ENCODE measurements at regions not wholly inside any gene's neighbourhood (a gene's known extent, or its start where the extent isn't known, plus 50 kb on each side); places are given as distances from the start of the nearest gene placed in this dataset.

DNA sequence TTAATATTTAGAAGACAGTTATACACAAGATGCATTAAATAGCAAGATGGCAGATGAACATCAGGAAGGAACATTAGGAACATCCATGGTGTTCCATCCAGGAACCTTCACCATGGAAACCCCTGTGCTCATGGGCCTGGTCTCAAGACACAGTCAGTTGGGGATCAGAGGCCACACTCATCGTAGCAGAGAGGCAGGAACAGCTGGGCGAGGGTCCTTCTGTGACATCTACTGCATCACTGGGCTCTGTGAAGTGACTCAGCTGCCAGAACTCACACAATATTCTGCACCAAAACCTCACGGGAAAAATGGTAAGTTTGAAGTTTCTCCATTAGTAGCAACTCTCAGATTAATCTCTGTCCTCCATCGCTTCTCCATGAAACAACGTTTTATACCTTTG is 356.6 kb downstream of the PREX1 start:
- no peak overlapping the region for H3K4me3 ChIP-seq (ENCODE audit: low read depth, low read length)
- TF ChIP-seq, protein P1, sequence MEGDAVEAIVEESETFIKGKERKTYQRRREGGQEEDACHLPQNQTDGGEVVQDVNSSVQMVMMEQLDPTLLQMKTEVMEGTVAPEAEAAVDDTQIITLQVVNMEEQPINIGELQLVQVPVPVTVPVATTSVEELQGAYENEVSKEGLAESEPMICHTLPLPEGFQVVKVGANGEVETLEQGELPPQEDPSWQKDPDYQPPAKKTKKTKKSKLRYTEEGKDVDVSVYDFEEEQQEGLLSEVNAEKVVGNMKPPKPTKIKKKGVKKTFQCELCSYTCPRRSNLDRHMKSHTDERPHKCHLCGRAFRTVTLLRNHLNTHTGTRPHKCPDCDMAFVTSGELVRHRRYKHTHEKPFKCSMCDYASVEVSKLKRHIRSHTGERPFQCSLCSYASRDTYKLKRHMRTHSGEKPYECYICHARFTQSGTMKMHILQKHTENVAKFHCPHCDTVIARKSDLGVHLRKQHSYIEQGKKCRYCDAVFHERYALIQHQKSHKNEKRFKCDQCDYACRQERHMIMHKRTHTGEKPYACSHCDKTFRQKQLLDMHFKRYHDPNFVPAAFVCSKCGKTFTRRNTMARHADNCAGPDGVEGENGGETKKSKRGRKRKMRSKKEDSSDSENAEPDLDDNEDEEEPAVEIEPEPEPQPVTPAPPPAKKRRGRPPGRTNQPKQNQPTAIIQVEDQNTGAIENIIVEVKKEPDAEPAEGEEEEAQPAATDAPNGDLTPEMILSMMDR (IDR thresholded peaks at IDR 0.05; ENCODE audit: insufficient read depth, low read length): no peak
- DNase-seq (ENCODE audit: low read depth): no peak

GRCh38 chr20:48470141-48470540 is 357.7 kb downstream of the PREX1 start:
- TF ChIP-seq, protein P1 (IDR thresholded peaks at IDR 0.05; ENCODE audit: insufficient read depth, low read length): no peak
- DNase-seq (ENCODE audit: low read depth): no peak
- no peak overlapping the region for H3K4me3 ChIP-seq (ENCODE audit: low read depth, low read length)

- TF ChIP-seq, protein P1 (IDR thresholded peaks at IDR 0.05; ENCODE audit: insufficient read depth, low read length): no peak
- H3K4me3 ChIP-seq (ENCODE audit: low read depth, low read length): no peak overlapping the region
- no peak for DNase-seq (ENCODE audit: low read depth)
These were observed 358.8 kb downstream of the PREX1 start for GRCh38 chr20:48469026-48469425.

- TF ChIP-seq, protein P1 (IDR thresholded peaks at IDR 0.05; ENCODE audit: insufficient read depth, low read length): no peak
- H3K4me3 ChIP-seq (ENCODE audit: low read depth, low read length): no peak overlapping the region
- DNase-seq (ENCODE audit: low read depth): no peak
These were observed 359.2 kb downstream of the PREX1 start for GRCh38 chr20:48468571-48468970.

GRCh38 chr20:48467622-48468021 is 360.2 kb downstream of the PREX1 start:
- DNase-seq (ENCODE audit: low read depth): no peak
- TF ChIP-seq, protein P1 (IDR thresholded peaks at IDR 0.05; ENCODE audit: insufficient read depth, low read length): no peak
- no peak overlapping the region for H3K4me3 ChIP-seq (ENCODE audit: low read depth, low read length)

- no peak overlapping the region for H3K4me3 ChIP-seq (ENCODE audit: low read depth, low read length)
- TF ChIP-seq, protein P1 (IDR thresholded peaks at IDR 0.05; ENCODE audit: insufficient read depth, low read length): no peak
- DNase-seq (ENCODE audit: low read depth): no peak
These were observed 362.5 kb downstream of the PREX1 start for GRCh38 chr20:48465271-48465670.

DNA sequence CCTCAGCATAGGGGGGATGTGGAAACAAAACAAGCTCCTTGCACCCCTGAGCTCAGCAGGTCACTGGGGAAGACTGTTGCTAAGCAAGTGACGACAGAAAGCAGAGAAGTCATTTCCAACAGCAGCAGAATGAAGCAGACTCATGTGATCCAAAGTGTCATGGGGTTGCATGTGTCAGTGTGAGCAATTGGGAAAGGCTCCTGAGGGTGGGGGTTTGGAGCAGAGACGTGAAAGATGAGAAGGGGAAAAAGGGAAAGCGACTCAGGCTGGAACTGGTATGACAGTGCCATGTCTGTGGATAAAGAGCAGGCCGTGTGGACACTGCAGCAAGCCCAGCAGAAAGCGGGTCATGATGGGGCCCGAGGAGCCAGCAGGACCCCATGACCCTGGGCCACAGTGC is 363.9 kb downstream of the PREX1 start:
- TF ChIP-seq, protein P1 (IDR thresholded peaks at IDR 0.05; ENCODE audit: insufficient read depth, low read length): no peak
- DNase-seq (ENCODE audit: low read depth): peak; percentile 34
- no peak overlapping the region for H3K4me3 ChIP-seq (ENCODE audit: low read depth, low read length)
